Type B pancreatic cell (in vitro differentiated cells): ENCODE measurements at regions not wholly inside any gene's neighbourhood (a gene's known extent, or its start where the extent isn't known, plus 50 kb on each side); places are given as distances from the start of the nearest gene placed in this dataset.

ENCODE experiments used
- DNase-seq: peaks from one replicate; pipeline ENCODE4 v3.0.0; 2021; ENCODE audit warnings: mixed read lengths; ENCODE audit not compliant: unreplicated experiment; ENCODE audit errors: extremely low spot score
- H3K27ac Mint-ChIP-seq: 2 replicates; pipeline ENCODE4 v1.8.0; 2021; ENCODE audit warnings: mild to moderate bottlenecking, mixed read lengths
- H3K27me3 Mint-ChIP-seq: 2 replicates; pipeline ENCODE4 v1.8.0; 2021; ENCODE audit warnings: mixed read lengths
- H3K36me3 Mint-ChIP-seq: 2 replicates; pipeline ENCODE4 v1.8.0; 2021; ENCODE audit warnings: mixed read lengths
- H3K4me1 Mint-ChIP-seq: one replicate; pipeline ENCODE4 v1.8.0; 2021; ENCODE audit warnings: mixed read lengths; ENCODE audit not compliant: unreplicated experiment
- H3K4me3 Mint-ChIP-seq: 2 replicates; pipeline ENCODE4 v1.8.0; 2021; ENCODE audit warnings: mild to moderate bottlenecking, mixed read lengths
- H3K9me3 Mint-ChIP-seq: 2 replicates; pipeline ENCODE4 v1.8.0; 2021; ENCODE audit warnings: mixed read lengths
- CTCF ChIP-seq: fragments of 200-600 bp; sonication (generic); conservative IDR thresholded peaks from 2 replicates; pipeline ENCODE4 v1.5.0; 2021; ENCODE audit warnings: antibody characterized with exemption, mild to moderate bottlenecking

- no peaks in the 10 kb centered on the region for H3K27me3 Mint-ChIP-seq
Observed at GRCh38 chr4:114209584-114209983, 230.1 kb upstream of the ARSJ start.

GRCh38 chr4:114211556-114211955 lies 232.1 kb upstream of the ARSJ start:
- Mint-ChIP-seq H3K27ac (no peak overlapping the region), H3K4me1 (no peaks in the 10 kb centered on the region), H3K27me3 (no peaks in the 10 kb centered on the region), H3K36me3 (no peaks in the 10 kb centered on the region), H3K4me3 (no peak overlapping the region), H3K9me3 (no peaks in the 10 kb centered on the region)
- DNase-seq, result no peak
- TF ChIP-seq CTCF, result no peak

More at GRCh38 chr4:114209584-114209983, 230.1 kb upstream of the ARSJ start:
- H3K9me3 Mint-ChIP-seq, result no peaks in the 10 kb centered on the region
- no peak for TF ChIP-seq CTCF
- no peak for DNase-seq
- H3K4me1 Mint-ChIP-seq, result no peaks in the 10 kb centered on the region
- H3K27ac Mint-ChIP-seq, result no peak overlapping the region
- no peaks in the 10 kb centered on the region for H3K36me3 Mint-ChIP-seq
- no peak overlapping the region for H3K4me3 Mint-ChIP-seq

GRCh38 chr4:114217150-114217817 lies 237.8 kb upstream of the ARSJ start:
- Mint-ChIP-seq H3K27ac (no peak overlapping the region), H3K4me3 (no peak overlapping the region), H3K27me3 (no peaks in the 10 kb centered on the region), H3K4me1 (no peaks in the 10 kb centered on the region), H3K36me3 (no peaks in the 10 kb centered on the region), H3K9me3 (no peaks in the 10 kb centered on the region)
- TF ChIP-seq CTCF, result no peak
- no peak for DNase-seq

GRCh38 chr4:114223580-114223979 lies 244.1 kb upstream of the ARSJ start:
- Mint-ChIP-seq H3K4me1 (peaks cover 9% of the 10 kb centered on the region), H3K27ac (no peak overlapping the region), H3K36me3 (no peaks in the 10 kb centered on the region), H3K9me3 (no peaks in the 10 kb centered on the region), H3K27me3 (peaks cover 10% of the 10 kb centered on the region), H3K4me3 (no peak overlapping the region)
- no peak for DNase-seq
- no peak for TF ChIP-seq CTCF

GRCh38 chr4:114225436-114225835 lies 246.0 kb upstream of the ARSJ start:
- no peak for TF ChIP-seq CTCF
- Mint-ChIP-seq H3K9me3 (no peaks in the 10 kb centered on the region), H3K27me3 (peaks cover 10% of the 10 kb centered on the region), H3K4me3 (no peak overlapping the region), H3K4me1 (peaks cover 9% of the 10 kb centered on the region), H3K36me3 (no peaks in the 10 kb centered on the region), H3K27ac (no peak overlapping the region)
- no peak for DNase-seq
